ENCODE measurements at regions not wholly inside any gene's neighbourhood (a gene's known extent, or its start where the extent isn't known, plus 50 kb on each side); places are given as distances from the start of the nearest gene placed in this dataset.

DNA sequence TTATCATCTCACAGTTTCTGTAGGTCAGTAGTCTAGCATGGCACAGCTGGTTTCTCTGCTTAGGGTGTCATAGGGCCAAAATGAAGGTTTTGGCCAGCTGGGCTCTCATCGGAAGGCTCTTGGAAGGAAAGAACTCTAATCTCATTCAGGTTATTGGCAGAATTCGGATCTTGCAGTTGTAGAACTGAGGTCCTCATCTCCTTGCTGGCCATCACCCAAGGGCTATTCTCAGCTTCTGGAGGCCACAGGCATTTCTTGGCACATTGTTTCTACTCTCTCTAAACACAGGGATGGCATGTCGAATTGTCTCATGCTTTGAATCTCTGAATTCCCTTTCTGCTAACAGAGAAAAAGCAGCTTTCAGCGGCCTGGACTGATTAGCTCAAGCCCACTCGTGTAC, 258.0 kb upstream of the SMARCA2 start:
- DNase-seq (ENCODE audit: insufficient read length) (no peak), FAIRE-seq (no peak)
- no peak for TF ChIP-seq POLR2AphosphoS5 (IDR thresholded peaks at IDR 0.05; ENCODE audit: low read depth, low read length)
- no peak for TF ChIP-seq TAF1 (IDR thresholded peaks at IDR 0.05; ENCODE audit: borderline replicate concordance, low read depth, low read length)
- no peak for TF ChIP-seq POLR2A (IDR thresholded peaks at IDR 0.05; ENCODE audit: low read depth, low read length)

- FAIRE-seq (peak; percentile 96), DNase-seq (ENCODE audit: insufficient read length) (peak; percentile 28)
- TF ChIP-seq POLR2AphosphoS5 (IDR thresholded peaks at IDR 0.05; ENCODE audit: low read depth, low read length) (peak; percentile 27; the same call in 1 of the 2 replicates), TAF1 (IDR thresholded peaks at IDR 0.05; ENCODE audit: borderline replicate concordance, low read depth, low read length) (no peak), POLR2A (IDR thresholded peaks at IDR 0.05; ENCODE audit: low read depth, low read length) (0 out of 2 replicates have a peak, but pooled peaks have one; percentile 42)
Measured at GRCh38 chr9:1759009-1759408, 256.1 kb upstream of the SMARCA2 start.

DNA sequence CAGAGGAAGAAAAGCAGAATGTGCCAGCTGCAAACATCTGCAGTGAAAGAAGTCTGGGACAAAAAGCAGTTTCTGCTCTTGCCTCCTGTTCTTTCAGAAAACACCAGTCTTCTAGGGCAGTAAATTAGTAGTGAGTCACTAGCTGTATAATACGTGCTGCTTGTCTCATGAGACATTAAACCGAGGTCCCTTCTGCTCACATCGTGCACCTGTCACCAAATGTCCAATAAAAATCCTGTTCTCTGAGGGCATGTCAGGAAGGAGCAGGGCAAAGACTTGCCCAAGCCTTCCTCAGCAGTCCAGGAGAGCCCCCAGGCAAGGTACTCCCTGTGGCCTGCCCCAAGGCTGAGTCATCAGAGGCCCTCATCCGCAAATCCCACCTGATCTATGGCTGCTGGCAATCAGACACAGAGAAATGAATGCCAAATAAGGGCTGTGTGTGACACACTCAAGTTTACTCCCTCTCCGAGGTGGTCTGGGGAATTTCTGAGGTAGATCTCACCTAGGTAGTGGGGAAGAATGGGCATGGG, 255.3 kb upstream of the SMARCA2 start:
- DNase-seq (ENCODE audit: insufficient read length) = no peak
- FAIRE-seq = peak; percentile 87
- TF ChIP-seq TAF1 (IDR thresholded peaks at IDR 0.05; ENCODE audit: borderline replicate concordance, low read depth, low read length) = no peak
- no peak for TF ChIP-seq POLR2AphosphoS5 (IDR thresholded peaks at IDR 0.05; ENCODE audit: low read depth, low read length)
- TF ChIP-seq POLR2A (IDR thresholded peaks at IDR 0.05; ENCODE audit: low read depth, low read length) = no peak; the same call in 1 of the 2 replicates

GRCh38 chr9:1761807-1762206, 253.3 kb upstream of the SMARCA2 start:
- TF ChIP-seq POLR2AphosphoS5 (IDR thresholded peaks at IDR 0.05; ENCODE audit: low read depth, low read length) (no peak), POLR2A (IDR thresholded peaks at IDR 0.05; ENCODE audit: low read depth, low read length) (no peak), TAF1 (IDR thresholded peaks at IDR 0.05; ENCODE audit: borderline replicate concordance, low read depth, low read length) (no peak)
- FAIRE-seq (no peak), DNase-seq (ENCODE audit: insufficient read length) (no peak)

- no peak for FAIRE-seq
Measured at GRCh38 chr9:1766042-1766441, 249.1 kb upstream of the SMARCA2 start.

GRCh38 chr9:1768561-1768960, 246.6 kb upstream of the SMARCA2 start:
- DNase-seq (ENCODE audit: insufficient read length) = no peak
- no peak for FAIRE-seq
- TF ChIP-seq POLR2A (IDR thresholded peaks at IDR 0.05; ENCODE audit: low read depth, low read length) = no peak
- TF ChIP-seq POLR2AphosphoS5 (IDR thresholded peaks at IDR 0.05; ENCODE audit: low read depth, low read length) = no peak
- TF ChIP-seq TAF1 (IDR thresholded peaks at IDR 0.05; ENCODE audit: borderline replicate concordance, low read depth, low read length) = no peak

More at GRCh38 chr9:1766042-1766441, 249.1 kb upstream of the SMARCA2 start:
- TF ChIP-seq POLR2AphosphoS5 (IDR thresholded peaks at IDR 0.05; ENCODE audit: low read depth, low read length) = no peak
- TF ChIP-seq TAF1 (IDR thresholded peaks at IDR 0.05; ENCODE audit: borderline replicate concordance, low read depth, low read length) = no peak
- no peak for TF ChIP-seq POLR2A (IDR thresholded peaks at IDR 0.05; ENCODE audit: low read depth, low read length)
- no peak for DNase-seq (ENCODE audit: insufficient read length)

GRCh38 chr9:1771094-1771789, 243.9 kb upstream of the SMARCA2 start:
- FAIRE-seq (no peak), DNase-seq (ENCODE audit: insufficient read length) (no peak)
- TF ChIP-seq POLR2A (IDR thresholded peaks at IDR 0.05; ENCODE audit: low read depth, low read length) = no peak
- no peak for TF ChIP-seq POLR2AphosphoS5 (IDR thresholded peaks at IDR 0.05; ENCODE audit: low read depth, low read length)
- no peak for TF ChIP-seq TAF1 (IDR thresholded peaks at IDR 0.05; ENCODE audit: borderline replicate concordance, low read depth, low read length)

- FAIRE-seq = no peak
- DNase-seq (ENCODE audit: insufficient read length) = no peak
- no peak for TF ChIP-seq POLR2AphosphoS5 (IDR thresholded peaks at IDR 0.05; ENCODE audit: low read depth, low read length)
- TF ChIP-seq TAF1 (IDR thresholded peaks at IDR 0.05; ENCODE audit: borderline replicate concordance, low read depth, low read length) = no peak
- TF ChIP-seq POLR2A (IDR thresholded peaks at IDR 0.05; ENCODE audit: low read depth, low read length) = no peak
Measured at GRCh38 chr9:1775230-1775629, 239.9 kb upstream of the SMARCA2 start.

- FAIRE-seq = no peak
- DNase-seq (ENCODE audit: insufficient read length) = no peak
- no peak for TF ChIP-seq POLR2A (IDR thresholded peaks at IDR 0.05; ENCODE audit: low read depth, low read length)
- no peak for TF ChIP-seq TAF1 (IDR thresholded peaks at IDR 0.05; ENCODE audit: borderline replicate concordance, low read depth, low read length)
- TF ChIP-seq POLR2AphosphoS5 (IDR thresholded peaks at IDR 0.05; ENCODE audit: low read depth, low read length) = no peak
Measured at GRCh38 chr9:1776668-1777067, 238.5 kb upstream of the SMARCA2 start.

DNA sequence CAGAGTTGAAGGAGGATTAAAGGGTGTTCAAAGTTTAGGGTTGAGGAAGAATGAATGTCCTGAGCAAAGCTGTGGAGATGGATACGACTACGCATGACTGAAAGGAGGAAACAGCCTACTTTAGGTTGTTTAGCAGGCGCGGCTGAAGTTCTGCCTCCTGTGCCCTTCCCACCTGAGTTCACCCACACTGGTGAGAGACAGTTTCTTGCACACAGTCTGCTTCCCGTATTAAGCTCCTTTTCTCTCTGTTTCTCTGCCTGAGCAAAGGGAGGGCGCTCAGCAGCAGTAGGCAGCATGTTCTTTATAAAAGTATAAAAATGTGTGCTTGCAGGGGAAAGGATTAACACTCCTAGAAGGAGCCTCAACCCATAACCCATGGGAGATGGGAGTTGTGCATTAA, 224.0 kb upstream of the SMARCA2 start:
- TF ChIP-seq POLR2A (IDR thresholded peaks at IDR 0.05; ENCODE audit: low read depth, low read length) (no peak), POLR2AphosphoS5 (IDR thresholded peaks at IDR 0.05; ENCODE audit: low read depth, low read length) (no peak), TAF1 (IDR thresholded peaks at IDR 0.05; ENCODE audit: borderline replicate concordance, low read depth, low read length) (no peak)
- DNase-seq (ENCODE audit: insufficient read length) = no peak
- no peak for FAIRE-seq

DNA sequence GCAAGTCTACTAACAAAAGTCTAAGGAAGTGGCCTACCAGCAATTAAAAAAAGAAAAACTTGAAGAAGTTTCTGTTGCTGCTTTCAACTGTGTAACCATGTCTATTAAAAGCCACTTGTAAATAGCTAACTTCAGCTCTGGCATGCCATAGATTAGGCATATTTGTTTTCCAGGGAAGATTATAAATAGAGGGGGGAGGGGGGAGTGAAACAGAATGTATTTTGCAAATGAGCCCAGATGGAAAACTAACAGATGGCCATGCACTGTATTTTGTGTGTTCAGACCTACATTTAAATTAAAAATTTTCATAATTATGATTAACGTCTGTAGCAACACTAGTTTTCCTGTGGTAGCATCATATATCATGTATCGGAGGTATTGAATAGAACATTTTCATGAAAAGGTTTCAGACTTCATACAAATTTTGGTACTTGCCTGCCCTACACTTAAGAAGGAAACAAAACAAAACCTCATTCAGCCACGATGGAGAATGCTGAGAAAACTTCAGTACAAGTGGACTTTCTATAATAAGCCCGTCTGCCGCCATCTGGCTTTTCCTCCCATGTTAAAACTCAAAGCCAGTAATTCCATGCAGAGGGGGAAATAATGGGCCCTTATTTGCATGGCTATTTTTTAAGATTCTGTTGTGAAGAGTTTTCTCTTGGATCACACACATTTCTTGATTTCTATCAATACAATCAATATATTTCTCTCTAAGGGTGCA, 220.4 kb upstream of the SMARCA2 start:
- FAIRE-seq (no peak), DNase-seq (ENCODE audit: insufficient read length) (no peak)

More for the DNA sequence above, 220.4 kb upstream of the SMARCA2 start:
- TF ChIP-seq POLR2A (IDR thresholded peaks at IDR 0.05; ENCODE audit: low read depth, low read length) (no peak), POLR2AphosphoS5 (IDR thresholded peaks at IDR 0.05; ENCODE audit: low read depth, low read length) (no peak), TAF1 (IDR thresholded peaks at IDR 0.05; ENCODE audit: borderline replicate concordance, low read depth, low read length) (no peak)
